HEK293 (cell line): ENCODE measurements at regions not wholly inside any gene's neighbourhood (a gene's known extent, or its start where the extent isn't known, plus 50 kb on each side); places are given as distances from the start of the nearest gene placed in this dataset.
"Not testable (repeated sequence)": the region's sequence is repeated elsewhere in the genome, so short reads cannot be mapped to it uniquely, and the experiment has no call there.

ENCODE experiments used
- CTCF ChIA-PET: fragments of 350-600 bp; formaldehyde crosslinking; extraction: SDS; loops from one replicate; lab custom pipeline; 2021; ENCODE audit warnings: antibody characterized with exemption; lab: Yijun Ruan, JAX
- POLR2A ChIA-PET: fragments of 300-600 bp; formaldehyde crosslinking; extraction: SDS; loops from one replicate; lab custom pipeline; 2020; ENCODE audit warnings: antibody characterized with exemption, inconsistent platforms; lab: Yijun Ruan, JAX
- H3K27ac ChIP-seq: fragments of 200-500 bp; sonication (Bioruptor generic); 2 replicates; pipeline ENCODE4 v1.5.1; 2014; ENCODE audit warnings: low read depth, low read length, control low read depth, inconsistent platforms; ENCODE audit errors: extremely low read depth
- H3K36me3 ChIP-seq, 2 experiments: fragments of 200-500 bp in 1 of 2; sonication (Bioruptor generic) in 1 of 2; 1 replicate in 1 of 2; 2 replicates in 1 of 2; pipeline ENCODE4 v1.5.1; 2014 to 2017; ENCODE audit warnings: inconsistent platforms in 2 of 2, low read length in 2 of 2; ENCODE audit not compliant: control insufficient read depth in 2 of 2, insufficient read depth in 1 of 2
- H3K4me1 ChIP-seq: fragments of 200-500 bp; sonication (Bioruptor generic); 2 replicates; pipeline ENCODE4 v1.5.1; 2014; ENCODE audit warnings: mild to moderate bottlenecking, low read length, inconsistent platforms; ENCODE audit not compliant: control insufficient read depth, insufficient read depth
- H3K4me3 ChIP-seq: 2 replicates; pipeline ENCODE4 v1.5.1; 2011; ENCODE audit warnings: low read depth, mild to moderate bottlenecking, control low read depth, low read length, moderate library complexity
- H3K9me3 ChIP-seq: fragments of 200-500 bp; sonication (Bioruptor generic); 2 replicates; pipeline ENCODE4 v1.5.1; 2014; ENCODE audit warnings: low read depth, low read length, inconsistent platforms; ENCODE audit not compliant: control insufficient read depth, insufficient read depth
- HOXA7 ChIP-seq: sonication (generic); formaldehyde crosslinking; IDR thresholded peaks from 2 replicates; pipeline ENCODE4 v1.8.1; 2022; ENCODE audit warnings: missing genetic modification reagents, borderline replicate concordance
- IKZF3 ChIP-seq: fragments of 450-650 bp; IDR thresholded peaks from 2 replicates; pipeline ENCODE4 v1.5.0; 2018; ENCODE audit warnings: missing biosample characterization, mild to moderate bottlenecking, missing genetic modification characterization, moderate library complexity
- TRIM28 ChIP-seq: IDR thresholded peaks from 2 replicates; pipeline ENCODE4 v1.6.1; 2011; ENCODE audit warnings: low read length, control low read depth, borderline replicate concordance
- ZNF121 ChIP-seq: fragments of 450-650 bp; formaldehyde crosslinking; IDR thresholded peaks from 2 replicates; pipeline ENCODE4 v1.5.1; 2016; ENCODE audit warnings: missing biosample characterization, missing genetic modification characterization
- ZNF2 ChIP-seq: fragments of 450-650 bp; formaldehyde crosslinking; IDR thresholded peaks from 2 replicates; pipeline ENCODE4 v1.5.1; 2016; ENCODE audit warnings: missing biosample characterization, missing genetic modification characterization
- ZNF510 ChIP-seq: fragments of 450-650 bp; formaldehyde crosslinking; IDR thresholded peaks from 2 replicates; pipeline ENCODE4 v1.5.1; 2018; ENCODE audit warnings: mild to moderate bottlenecking, missing genetic modification characterization, missing biosample characterization; ENCODE audit not compliant: insufficient replicate concordance
- ZNF548 ChIP-seq: fragments of 450-650 bp; formaldehyde crosslinking; IDR thresholded peaks from 2 replicates; pipeline ENCODE4 v1.5.1; 2016; ENCODE audit warnings: missing biosample characterization, missing genetic modification characterization
- ZNF654 ChIP-seq: fragments of 450-650 bp; formaldehyde crosslinking; IDR thresholded peaks from 2 replicates; pipeline ENCODE4 v1.5.1; 2016; ENCODE audit warnings: low read depth, missing biosample characterization, missing genetic modification characterization
- ZNF777 ChIP-seq: fragments of 450-650 bp; formaldehyde crosslinking; IDR thresholded peaks from 2 replicates; pipeline ENCODE4 v1.5.1; 2017; ENCODE audit warnings: missing biosample characterization, missing genetic modification characterization, borderline replicate concordance
- ZNF843 ChIP-seq: fragments of 450-650 bp; formaldehyde crosslinking; IDR thresholded peaks from 2 replicates; pipeline ENCODE4 v1.5.1; 2016; ENCODE audit warnings: missing biosample characterization, missing genetic modification characterization
- TF ChIP-seq, protein P1 (sequence below): fragments of 450-650 bp; formaldehyde crosslinking; IDR thresholded peaks from 2 replicates; pipeline ENCODE4 v1.5.1; 2016; ENCODE audit warnings: missing biosample characterization, missing genetic modification characterization
- TF ChIP-seq, protein P2 (sequence below): fragments of 450-650 bp; IDR thresholded peaks from 2 replicates; pipeline ENCODE4 v1.5.1; 2018; ENCODE audit warnings: missing biosample characterization, missing genetic modification characterization
- TF ChIP-seq, protein P3 (sequence below): fragments of 450-650 bp; formaldehyde crosslinking; conservative IDR thresholded peaks from 2 replicates; pipeline ENCODE4 v1.5.1; 2016; ENCODE audit warnings: low read depth, missing biosample characterization, missing genetic modification characterization
- TF ChIP-seq, protein P4 (sequence below): fragments of 450-650 bp; formaldehyde crosslinking; IDR thresholded peaks from 2 replicates; pipeline ENCODE4 v1.5.1; 2017; ENCODE audit warnings: missing biosample characterization, missing genetic modification characterization
- TF ChIP-seq, protein P5 (sequence below): fragments of 450-650 bp; formaldehyde crosslinking; IDR thresholded peaks from 2 replicates; pipeline ENCODE4 v1.5.1; 2016; ENCODE audit warnings: missing biosample characterization, missing genetic modification characterization

DNA sequence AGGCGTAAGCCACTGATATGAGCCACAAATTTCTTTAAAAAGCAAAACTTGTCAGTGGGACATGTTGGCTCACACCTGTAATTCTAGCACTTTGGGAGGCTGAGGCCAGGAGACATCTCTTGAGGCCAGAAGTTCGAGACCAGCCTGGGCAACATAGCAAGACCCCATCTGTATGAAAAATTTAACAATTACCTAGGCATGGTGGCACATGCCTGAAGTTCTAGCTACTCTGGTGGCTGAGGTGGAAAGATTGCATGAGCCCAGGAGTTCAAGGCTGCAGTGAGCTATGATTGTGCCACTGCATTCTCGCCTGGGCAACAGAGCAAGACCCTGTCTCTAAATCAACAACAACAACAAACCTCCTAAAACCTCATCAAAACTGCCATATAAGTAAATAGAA, 147.6 kb upstream of the BARHL2 start:
- Histone ChIP-seq H3K4me3 (no peak overlapping the region), H3K9me3 (no peaks in the 10 kb centered on the region), H3K27ac (no peak overlapping the region), H3K4me1 (no peaks in the 10 kb centered on the region), H3K36me3 (no peaks in the 10 kb centered on the region)
- CTCF ChIA-PET, result no interaction called here
- TF ChIP-seq ZNF121 (tag by site-specific recombination) (peak; percentile 67; the same call in 1 of the 2 replicates), ZNF843 (no peak), TRIM28 (no peak), IKZF3 (tag by site-specific recombination) (no peak), HOXA7 (CRISPR knock-in tag) (no peak)
- TF ChIP-seq, protein P1, sequence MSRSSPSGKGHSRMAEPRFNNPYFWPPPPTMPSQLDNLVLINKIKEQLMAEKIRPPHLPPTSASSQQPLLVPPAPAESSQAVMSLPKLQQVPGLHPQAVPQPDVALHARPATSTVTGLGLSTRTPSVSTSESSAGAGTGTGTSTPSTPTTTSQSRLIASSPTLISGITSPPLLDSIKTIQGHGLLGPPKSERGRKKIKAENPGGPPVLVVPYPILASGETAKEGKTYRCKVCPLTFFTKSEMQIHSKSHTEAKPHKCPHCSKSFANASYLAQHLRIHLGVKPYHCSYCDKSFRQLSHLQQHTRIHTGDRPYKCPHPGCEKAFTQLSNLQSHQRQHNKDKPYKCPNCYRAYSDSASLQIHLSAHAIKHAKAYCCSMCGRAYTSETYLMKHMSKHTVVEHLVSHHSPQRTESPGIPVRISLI, result no peak
- POLR2A ChIA-PET, result no interaction called here

DNA sequence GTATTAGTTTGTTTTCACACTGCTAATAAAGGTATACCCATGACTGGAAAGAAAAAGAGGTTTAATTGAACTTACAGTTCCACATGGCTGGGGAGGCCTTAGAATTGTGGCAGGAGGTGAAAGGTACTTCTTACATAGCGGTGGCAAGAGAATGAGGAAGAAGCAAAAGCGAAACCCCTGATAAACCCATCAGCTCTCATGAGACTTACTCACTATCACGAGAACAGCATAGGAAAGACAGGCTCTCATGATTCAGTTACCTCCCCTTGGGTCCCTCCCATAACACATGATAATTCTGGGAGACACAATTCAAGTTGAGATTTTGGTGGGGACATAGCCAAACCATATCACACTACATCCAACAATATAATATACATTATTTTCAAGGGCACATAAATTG, 145.7 kb upstream of the BARHL2 start:
- ChIA-PET POLR2A (no interaction called here), CTCF (no interaction called here)
- Histone ChIP-seq H3K4me1 (no peaks in the 10 kb centered on the region), H3K9me3 (no peaks in the 10 kb centered on the region), H3K27ac (no peak overlapping the region), H3K4me3 (no peak overlapping the region), H3K36me3 (no peaks in the 10 kb centered on the region)
- TF ChIP-seq, protein P2, sequence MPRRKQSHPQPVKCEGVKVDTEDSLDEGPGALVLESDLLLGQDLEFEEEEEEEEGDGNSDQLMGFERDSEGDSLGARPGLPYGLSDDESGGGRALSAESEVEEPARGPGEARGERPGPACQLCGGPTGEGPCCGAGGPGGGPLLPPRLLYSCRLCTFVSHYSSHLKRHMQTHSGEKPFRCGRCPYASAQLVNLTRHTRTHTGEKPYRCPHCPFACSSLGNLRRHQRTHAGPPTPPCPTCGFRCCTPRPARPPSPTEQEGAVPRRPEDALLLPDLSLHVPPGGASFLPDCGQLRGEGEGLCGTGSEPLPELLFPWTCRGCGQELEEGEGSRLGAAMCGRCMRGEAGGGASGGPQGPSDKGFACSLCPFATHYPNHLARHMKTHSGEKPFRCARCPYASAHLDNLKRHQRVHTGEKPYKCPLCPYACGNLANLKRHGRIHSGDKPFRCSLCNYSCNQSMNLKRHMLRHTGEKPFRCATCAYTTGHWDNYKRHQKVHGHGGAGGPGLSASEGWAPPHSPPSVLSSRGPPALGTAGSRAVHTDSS (tag by site-specific recombination), result no peak
- TF ChIP-seq ZNF777 (tag by site-specific recombination), result no peak
- TF ChIP-seq ZNF548, result no peak
- TF ChIP-seq ZNF654, result no peak
- TF ChIP-seq, protein P3, sequence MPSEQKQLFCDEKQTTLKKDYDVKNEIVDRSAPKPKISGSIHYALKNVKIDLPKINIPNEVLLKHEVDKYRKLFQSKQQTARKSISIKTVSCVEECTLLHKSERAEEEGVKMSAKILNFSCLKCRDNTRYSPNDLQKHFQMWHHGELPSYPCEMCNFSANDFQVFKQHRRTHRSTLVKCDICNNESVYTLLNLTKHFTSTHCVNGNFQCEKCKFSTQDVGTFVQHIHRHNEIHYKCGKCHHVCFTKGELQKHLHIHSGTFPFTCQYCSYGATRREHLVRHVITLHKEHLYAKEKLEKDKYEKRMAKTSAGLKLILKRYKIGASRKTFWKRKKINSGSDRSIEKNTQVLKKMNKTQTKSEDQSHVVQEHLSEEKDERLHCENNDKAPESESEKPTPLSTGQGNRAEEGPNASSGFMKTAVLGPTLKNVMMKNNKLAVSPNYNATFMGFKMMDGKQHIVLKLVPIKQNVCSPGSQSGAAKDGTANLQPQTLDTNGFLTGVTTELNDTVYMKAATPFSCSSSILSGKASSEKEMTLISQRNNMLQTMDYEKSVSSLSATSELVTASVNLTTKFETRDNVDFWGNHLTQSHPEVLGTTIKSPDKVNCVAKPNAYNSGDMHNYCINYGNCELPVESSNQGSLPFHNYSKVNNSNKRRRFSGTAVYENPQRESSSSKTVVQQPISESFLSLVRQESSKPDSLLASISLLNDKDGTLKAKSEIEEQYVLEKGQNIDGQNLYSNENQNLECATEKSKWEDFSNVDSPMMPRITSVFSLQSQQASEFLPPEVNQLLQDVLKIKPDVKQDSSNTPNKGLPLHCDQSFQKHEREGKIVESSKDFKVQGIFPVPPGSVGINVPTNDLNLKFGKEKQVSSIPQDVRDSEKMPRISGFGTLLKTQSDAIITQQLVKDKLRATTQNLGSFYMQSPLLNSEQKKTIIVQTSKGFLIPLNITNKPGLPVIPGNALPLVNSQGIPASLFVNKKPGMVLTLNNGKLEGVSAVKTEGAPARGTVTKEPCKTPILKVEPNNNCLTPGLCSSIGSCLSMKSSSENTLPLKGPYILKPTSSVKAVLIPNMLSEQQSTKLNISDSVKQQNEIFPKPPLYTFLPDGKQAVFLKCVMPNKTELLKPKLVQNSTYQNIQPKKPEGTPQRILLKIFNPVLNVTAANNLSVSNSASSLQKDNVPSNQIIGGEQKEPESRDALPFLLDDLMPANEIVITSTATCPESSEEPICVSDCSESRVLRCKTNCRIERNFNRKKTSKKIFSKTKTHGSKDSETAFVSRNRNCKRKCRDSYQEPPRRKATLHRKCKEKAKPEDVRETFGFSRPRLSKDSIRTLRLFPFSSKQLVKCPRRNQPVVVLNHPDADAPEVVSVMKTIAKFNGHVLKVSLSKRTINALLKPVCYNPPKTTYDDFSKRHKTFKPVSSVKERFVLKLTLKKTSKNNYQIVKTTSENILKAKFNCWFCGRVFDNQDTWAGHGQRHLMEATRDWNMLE (tag by site-specific recombination), result no peak
- no peak for TF ChIP-seq ZNF2
- TF ChIP-seq ZNF510 (tag by site-specific recombination), result no peak
- TF ChIP-seq, protein P4, sequence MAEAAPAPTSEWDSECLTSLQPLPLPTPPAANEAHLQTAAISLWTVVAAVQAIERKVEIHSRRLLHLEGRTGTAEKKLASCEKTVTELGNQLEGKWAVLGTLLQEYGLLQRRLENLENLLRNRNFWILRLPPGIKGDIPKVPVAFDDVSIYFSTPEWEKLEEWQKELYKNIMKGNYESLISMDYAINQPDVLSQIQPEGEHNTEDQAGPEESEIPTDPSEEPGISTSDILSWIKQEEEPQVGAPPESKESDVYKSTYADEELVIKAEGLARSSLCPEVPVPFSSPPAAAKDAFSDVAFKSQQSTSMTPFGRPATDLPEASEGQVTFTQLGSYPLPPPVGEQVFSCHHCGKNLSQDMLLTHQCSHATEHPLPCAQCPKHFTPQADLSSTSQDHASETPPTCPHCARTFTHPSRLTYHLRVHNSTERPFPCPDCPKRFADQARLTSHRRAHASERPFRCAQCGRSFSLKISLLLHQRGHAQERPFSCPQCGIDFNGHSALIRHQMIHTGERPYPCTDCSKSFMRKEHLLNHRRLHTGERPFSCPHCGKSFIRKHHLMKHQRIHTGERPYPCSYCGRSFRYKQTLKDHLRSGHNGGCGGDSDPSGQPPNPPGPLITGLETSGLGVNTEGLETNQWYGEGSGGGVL (tag by site-specific recombination), result no peak
- TF ChIP-seq, protein P5, sequence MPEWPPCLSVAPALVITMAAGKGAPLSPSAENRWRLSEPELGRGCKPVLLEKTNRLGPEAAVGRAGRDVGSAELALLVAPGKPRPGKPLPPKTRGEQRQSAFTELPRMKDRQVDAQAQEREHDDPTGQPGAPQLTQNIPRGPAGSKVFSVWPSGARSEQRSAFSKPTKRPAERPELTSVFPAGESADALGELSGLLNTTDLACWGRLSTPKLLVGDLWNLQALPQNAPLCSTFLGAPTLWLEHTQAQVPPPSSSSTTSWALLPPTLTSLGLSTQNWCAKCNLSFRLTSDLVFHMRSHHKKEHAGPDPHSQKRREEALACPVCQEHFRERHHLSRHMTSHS (tag by site-specific recombination), result no peak

DNA sequence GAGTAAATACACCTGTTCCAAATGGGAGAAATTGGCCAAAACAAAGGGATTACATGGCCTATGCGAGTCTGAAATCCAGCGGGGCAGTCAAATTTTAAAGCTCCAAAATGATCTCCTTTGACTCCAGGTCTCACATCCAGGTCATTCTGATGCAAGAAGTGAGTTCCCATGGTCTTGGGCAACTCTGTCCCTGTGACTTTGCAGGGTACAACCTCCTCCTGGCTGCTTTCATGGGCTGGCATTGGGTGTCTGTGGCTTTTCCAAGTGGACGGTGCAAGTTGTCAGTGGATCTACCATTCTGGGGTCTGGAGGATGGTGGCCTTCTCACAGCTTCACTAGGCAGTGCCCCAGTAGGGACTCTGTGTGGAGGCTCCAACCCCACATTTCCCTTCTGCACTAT, 144.3 kb upstream of the BARHL2 start:
- H3K27ac ChIP-seq, H3K36me3 ChIP-seq, CTCF ChIA-PET, H3K4me1 ChIP-seq, H3K4me3 ChIP-seq, H3K9me3 ChIP-seq, POLR2A ChIA-PET: not testable (repeated sequence)
